Thyroid gland (tissue), 4 donors: ENCODE measurements at regions not wholly inside any gene's neighbourhood (a gene's known extent, or its start where the extent isn't known, plus 50 kb on each side); places are given as distances from the start of the nearest gene placed in this dataset.
"Not testable (repeated sequence)": the region's sequence is repeated elsewhere in the genome, so short reads cannot be mapped to it uniquely, and the experiment has no call there.

Source experiments
- DNase-seq, 2 donors: peaks; one replicate each; pipeline ENCODE4 v3.0.0-alpha.2; 2019
- H3K27ac ChIP-seq, 3 donors: fragments of 200-600 bp; sonication (generic); 1 replicate in 2 of 3; 2 replicates in 1 of 3; pipeline ENCODE4 v1.5.1; 2016 to 2019; ENCODE audit warnings: mild to moderate bottlenecking in 1 of 3, moderate library complexity in 1 of 3
- H3K27me3 ChIP-seq: fragments of 200-600 bp; sonication (generic); one replicate; pipeline ENCODE4 v1.5.1; 2019
- H3K36me3 ChIP-seq, 2 donors: fragments of 200-600 bp; sonication (generic); one replicate each; pipeline ENCODE4 v1.5.1; 2016 to 2019
- H3K4me1 ChIP-seq, 2 donors: fragments of 200-600 bp; sonication (generic); one replicate each; pipeline ENCODE4 v1.5.1; 2017 to 2019
- H3K4me3 ChIP-seq, 3 donors: fragments of 200-600 bp; sonication (generic); replicated peaks in 1 of 3; 1 replicate in 2 of 3; 2 replicates in 1 of 3; pipeline ENCODE4 v1.5.1; 2016; ENCODE audit warnings: mild to moderate bottlenecking in 1 of 3
- H3K9me3 ChIP-seq: fragments of 200-600 bp; sonication (generic); one replicate; pipeline ENCODE4 v1.5.1; 2017
- CTCF ChIP-seq, 6 experiments: fragments of 200-600 bp in 3 of 6; fragments of 450-650 bp in 3 of 6; sonication (generic) in 3 of 6; IDR thresholded peaks; one replicate each; pipeline ENCODE4 v1.5.1; 2016 to 2019; ENCODE audit warnings: antibody characterized with exemption in 6 of 6, mild to moderate bottlenecking in 2 of 6, inconsistent platforms in 1 of 6, moderate library complexity in 1 of 6
- POLR2A ChIP-seq, 2 donors: fragments of 450-650 bp; IDR thresholded peaks; one replicate each; pipeline ENCODE4 v1.6.1; 2017; ENCODE audit warnings: antibody characterized with exemption in 2 of 2, mild to moderate bottlenecking in 2 of 2, moderate library complexity in 1 of 2
- WGBS, 2 donors: methylation state at CpG; one replicate each; pipeline ENCODE4 v1.1.5; 2017; 5-methylcytosine and 5-hydroxymethylcytosine counted together
- intact Hi-C: fragments of 100-400 bp; cut with DNase I; formaldehyde crosslinking; loops from one replicate; pipeline ENCODE4 v1.15.1; 2023

DNA sequence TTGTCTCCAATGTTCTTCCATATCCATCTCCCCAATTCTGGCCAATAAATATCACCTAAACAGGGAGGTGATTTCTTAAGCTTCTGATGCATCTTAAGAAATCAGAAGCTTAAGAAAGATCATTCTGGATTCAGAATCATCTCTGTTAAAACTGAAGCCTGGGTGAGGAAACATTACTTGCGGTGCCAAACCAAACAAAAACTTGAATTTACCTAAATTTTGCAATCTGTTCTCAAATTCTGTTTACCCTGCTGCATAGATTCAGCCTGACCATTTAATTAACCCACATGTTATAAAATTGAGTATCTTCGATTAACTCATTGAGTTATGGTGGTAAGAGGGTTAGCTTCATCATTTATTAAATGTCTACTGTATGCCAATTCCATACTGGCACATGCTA, 204.4 kb upstream of the ZNF385D start:
- H3K9me3 ChIP-seq, result no peaks in the 10 kb centered on the region
- no peaks in the 10 kb centered on the region for H3K4me1 ChIP-seq
- no peak for DNase-seq
- H3K27ac ChIP-seq, result no peak overlapping the region
- H3K27me3 ChIP-seq, result no peaks in the 10 kb centered on the region
- no peak overlapping the region for H3K4me3 ChIP-seq
- TF ChIP-seq POLR2A (IDR thresholded peaks at IDR 0.05) (no peak), CTCF (IDR thresholded peaks at IDR 0.05) (no peak)
- intact Hi-C loops, result no loop called here
- 94% methylated on average over 2 of the region's 2 CpGs for WGBS, 2 donors
- H3K36me3 ChIP-seq, result no peaks in the 10 kb centered on the region

DNA sequence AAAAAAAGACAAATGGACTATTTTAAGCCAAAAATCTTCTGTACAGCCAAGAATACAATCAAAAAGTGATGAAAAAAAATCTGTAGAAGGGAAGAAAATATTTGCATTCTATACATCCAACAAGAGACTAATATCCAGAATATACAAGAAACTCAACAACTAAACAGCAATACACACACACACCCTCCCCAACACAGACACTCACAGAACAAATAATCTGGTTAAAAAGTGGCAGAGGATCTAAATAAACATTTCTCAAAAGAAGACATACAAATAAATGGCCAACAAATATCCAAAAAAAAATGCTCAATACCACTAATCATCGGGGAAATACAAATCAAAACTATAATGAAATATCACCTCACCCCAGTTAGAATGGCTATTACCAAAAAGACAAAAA, 209.0 kb upstream of the ZNF385D start:
- Histone ChIP-seq H3K4me1 (no peaks in the 10 kb centered on the region), H3K27me3 (no peaks in the 10 kb centered on the region), H3K9me3 (no peaks in the 10 kb centered on the region), H3K4me3 (no peak overlapping the region), H3K27ac (no peak overlapping the region), H3K36me3 (no peaks in the 10 kb centered on the region)
- TF ChIP-seq CTCF (IDR thresholded peaks at IDR 0.05) (no peak), POLR2A (IDR thresholded peaks at IDR 0.05) (no peak)
- intact Hi-C loops, result no loop called here
- 40 to 50% methylated on average over 1 of the region's 1 CpG for WGBS, 2 donors
- no peak for DNase-seq

GRCh38 chr3:21962456-21962855, 211.4 kb upstream of the ZNF385D start:
- Histone ChIP-seq H3K4me3 (no peak overlapping the region), H3K36me3 (no peaks in the 10 kb centered on the region), H3K4me1 (no peaks in the 10 kb centered on the region), H3K27ac (no peak overlapping the region), H3K27me3 (no peaks in the 10 kb centered on the region), H3K9me3 (no peaks in the 10 kb centered on the region)
- WGBS, 2 donors, result 39 to 48% methylated on average over 1 of the region's 1 CpG
- intact Hi-C loops, result no loop called here
- TF ChIP-seq CTCF (IDR thresholded peaks at IDR 0.05) (no peak), POLR2A (IDR thresholded peaks at IDR 0.05) (no peak)
- DNase-seq, result no peak

DNA sequence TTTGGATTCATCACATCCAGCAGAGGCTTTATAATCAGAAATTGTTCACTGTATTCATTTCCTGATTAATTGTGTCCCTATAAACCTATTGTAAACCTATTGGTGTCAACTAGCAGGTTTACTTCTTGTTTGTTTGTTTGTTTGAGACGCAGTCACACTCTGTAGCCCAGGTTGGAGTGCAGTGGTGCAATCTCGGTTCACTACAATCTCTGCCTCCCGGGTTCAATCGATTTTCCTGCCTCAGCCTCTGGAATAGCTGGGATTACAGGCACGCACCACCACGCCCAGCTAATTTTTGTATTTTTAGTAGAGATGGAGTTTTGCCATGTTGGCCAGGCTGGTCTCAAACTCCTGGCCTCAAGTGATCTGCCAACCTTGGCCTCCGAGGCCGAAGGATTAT, 215.4 kb upstream of the ZNF385D start:
- H3K27me3 ChIP-seq, DNase-seq, intact Hi-C loops, H3K27ac ChIP-seq, H3K9me3 ChIP-seq, H3K4me3 ChIP-seq, H3K36me3 ChIP-seq, H3K4me1 ChIP-seq: not testable (repeated sequence)
- WGBS, 2 donors, result 88 to 90% methylated on average over 8 of the region's 8 CpGs

DNA sequence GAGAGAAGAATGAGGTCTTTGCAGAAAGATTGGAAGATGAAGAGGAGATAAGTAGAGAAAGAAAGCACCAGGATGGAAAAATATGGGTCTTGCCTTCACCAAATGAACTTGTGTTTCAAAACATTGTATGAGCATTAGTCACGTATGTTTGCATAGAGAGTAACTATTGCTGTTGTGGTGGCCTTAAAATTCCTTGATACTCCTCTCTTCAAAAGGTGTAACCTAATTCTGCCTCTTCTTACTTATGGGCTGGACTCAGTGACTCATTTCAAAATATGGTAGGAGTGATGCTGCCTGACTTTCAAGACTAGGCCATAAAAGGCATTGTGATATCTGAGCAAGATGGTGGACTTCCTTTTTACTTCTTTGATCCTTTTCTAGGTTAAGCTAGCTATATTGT, 228.7 kb upstream of the ZNF385D start:
- intact Hi-C loops, result no loop called here
- no peaks in the 10 kb centered on the region for H3K27me3 ChIP-seq
- no peaks in the 10 kb centered on the region for H3K36me3 ChIP-seq
- 91 to 94% methylated on average over 1 of the region's 1 CpG for WGBS, 2 donors
- no peak overlapping the region for H3K4me3 ChIP-seq
- H3K27ac ChIP-seq, result no peak overlapping the region
- H3K9me3 ChIP-seq, result no peaks in the 10 kb centered on the region
- no peaks in the 10 kb centered on the region for H3K4me1 ChIP-seq
- no peak for DNase-seq
- TF ChIP-seq CTCF (IDR thresholded peaks at IDR 0.05), result no peak
- TF ChIP-seq POLR2A (IDR thresholded peaks at IDR 0.05), result no peak
